ENCODE measurements at regions not wholly inside any gene's neighbourhood (a gene's known extent, or its start where the extent isn't known, plus 50 kb on each side); places are given as distances from the start of the nearest gene placed in this dataset.
A peak's percentile ranks its signal among the peaks of the same experiment; 100 is the strongest.

DNA sequence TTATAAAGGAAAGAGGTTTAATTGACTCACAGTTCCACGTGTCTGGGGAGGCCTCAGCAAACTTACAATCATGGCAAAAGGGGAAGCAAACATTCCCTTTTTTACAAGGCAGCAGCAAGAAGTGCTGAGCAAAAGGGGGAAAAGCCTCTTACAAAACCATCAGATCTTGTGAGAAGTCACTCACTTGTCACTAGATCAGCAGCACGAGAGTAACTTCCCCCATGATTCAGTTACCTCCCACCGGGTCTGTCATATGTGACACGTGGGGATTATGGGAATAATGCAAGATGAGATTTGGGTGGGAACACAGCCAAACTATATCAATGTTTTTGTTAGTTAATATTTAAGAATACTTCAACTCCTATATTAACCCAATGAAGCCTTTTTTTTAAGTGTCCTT lies 275.2 kb upstream of the CDH9 start:
- Histone ChIP-seq H3K27ac (ENCODE audit: insufficient read depth, low read length) (no peak overlapping the region), H3K9me3 (ENCODE audit: control insufficient read depth, insufficient read depth, low read depth, low read length) (no peaks in the 10 kb centered on the region), H3K4me2 (ENCODE audit: extremely low read depth, insufficient read depth, low read length) (no peak overlapping the region), H3K4me3 (replicated peaks in 1 of 4; ENCODE audit: control extremely low read depth in 1 of 4, insufficient read depth in 1 of 4, low read depth in 3 of 4, low read length in 4 of 4) (no peak overlapping the region), H2AFZ (ENCODE audit: low read length) (no peak overlapping the region), H3K79me2 (ENCODE audit: control insufficient read depth, insufficient read depth, low read length) (no peaks in the 10 kb centered on the region), H3K9ac (ENCODE audit: insufficient read depth, low read length) (no peak overlapping the region), H4K20me1 (ENCODE audit: control insufficient read depth, extremely low read depth, insufficient read depth, low read length) (no peaks in the 10 kb centered on the region), H3K4me1 (ENCODE audit: control insufficient read depth, extremely low read depth, insufficient read depth, low read length) (no peaks in the 10 kb centered on the region), H3K27me3 (ENCODE audit: control insufficient read depth, insufficient read depth, low read length) (no peaks in the 10 kb centered on the region), H3K36me3 (ENCODE audit: control insufficient read depth, insufficient read depth, low read length) (no peaks in the 10 kb centered on the region)
- TF ChIP-seq CTCF (conservative IDR thresholded peaks at IDR 0.05 in 1 of 2, IDR thresholded peaks at IDR 0.05 in 1 of 2; ENCODE audit: low read depth in 1 of 2, low read length in 2 of 2) (no peak), EZH2 (IDR thresholded peaks at IDR 0.05; ENCODE audit: low read length, missing control alignments) (no peak)
- DNase-seq (ENCODE audit: low read depth in 2 of 2) = no peak

DNA sequence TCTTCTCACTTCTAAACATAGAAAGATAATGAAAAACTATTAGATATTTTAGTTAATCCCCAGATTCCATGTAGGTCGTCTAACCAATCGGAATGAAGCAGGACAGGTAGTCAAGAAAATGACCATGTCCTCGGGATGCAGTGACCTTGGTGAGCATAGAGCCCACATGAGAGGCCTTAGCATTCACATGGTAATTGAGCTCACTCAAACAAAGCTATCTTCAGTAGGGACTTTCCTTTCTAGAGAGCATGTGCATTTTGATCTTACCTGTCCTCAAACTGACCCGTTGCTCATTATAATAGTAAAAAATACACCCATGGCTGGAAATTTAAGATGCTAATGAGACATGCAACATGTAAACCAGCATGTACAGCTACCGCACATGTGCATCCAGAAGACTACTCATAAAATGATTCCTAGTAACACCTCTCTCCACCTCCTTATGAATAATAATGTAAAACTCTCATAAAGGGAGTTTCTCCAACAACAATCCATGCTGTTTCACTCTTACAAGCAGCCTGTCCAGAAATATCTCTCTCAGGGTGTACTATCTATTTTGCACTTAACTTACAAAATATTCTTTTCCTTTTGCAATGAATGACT lies 274.0 kb upstream of the CDH9 start:
- H3K4me3 ChIP-seq (replicated peaks in 1 of 4; ENCODE audit: control extremely low read depth in 1 of 4, insufficient read depth in 1 of 4, low read depth in 3 of 4, low read length in 4 of 4) = no peak overlapping the region
- no peaks in the 10 kb centered on the region for H3K36me3 ChIP-seq (ENCODE audit: control insufficient read depth, insufficient read depth, low read length)
- TF ChIP-seq CTCF (conservative IDR thresholded peaks at IDR 0.05 in 1 of 2, IDR thresholded peaks at IDR 0.05 in 1 of 2; ENCODE audit: low read depth in 1 of 2, low read length in 2 of 2) (no peak), EZH2 (IDR thresholded peaks at IDR 0.05; ENCODE audit: low read length, missing control alignments) (no peak)
- no peaks in the 10 kb centered on the region for H3K9me3 ChIP-seq (ENCODE audit: control insufficient read depth, insufficient read depth, low read depth, low read length)
- no peak overlapping the region for H3K4me2 ChIP-seq (ENCODE audit: extremely low read depth, insufficient read depth, low read length)
- no peak for DNase-seq (ENCODE audit: low read depth in 2 of 2)
- no peaks in the 10 kb centered on the region for H3K4me1 ChIP-seq (ENCODE audit: control insufficient read depth, extremely low read depth, insufficient read depth, low read length)
- H3K27me3 ChIP-seq (ENCODE audit: control insufficient read depth, insufficient read depth, low read length) = no peaks in the 10 kb centered on the region
- no peak overlapping the region for H3K9ac ChIP-seq (ENCODE audit: insufficient read depth, low read length)
- H4K20me1 ChIP-seq (ENCODE audit: control insufficient read depth, extremely low read depth, insufficient read depth, low read length) = no peaks in the 10 kb centered on the region
- H3K27ac ChIP-seq (ENCODE audit: insufficient read depth, low read length) = no peak overlapping the region
- no peaks in the 10 kb centered on the region for H3K79me2 ChIP-seq (ENCODE audit: control insufficient read depth, insufficient read depth, low read length)
- no peak overlapping the region for H2AFZ ChIP-seq (ENCODE audit: low read length)

- H3K9me3 ChIP-seq (ENCODE audit: control insufficient read depth, insufficient read depth, low read depth, low read length) = no peaks in the 10 kb centered on the region
- H4K20me1 ChIP-seq (ENCODE audit: control insufficient read depth, extremely low read depth, insufficient read depth, low read length) = no peaks in the 10 kb centered on the region
- H3K4me2 ChIP-seq (ENCODE audit: extremely low read depth, insufficient read depth, low read length) = no peak overlapping the region
- TF ChIP-seq CTCF (conservative IDR thresholded peaks at IDR 0.05 in 1 of 2, IDR thresholded peaks at IDR 0.05 in 1 of 2; ENCODE audit: low read depth in 1 of 2, low read length in 2 of 2) (no peak), EZH2 (IDR thresholded peaks at IDR 0.05; ENCODE audit: low read length, missing control alignments) (no peak)
- no peak overlapping the region for H3K9ac ChIP-seq (ENCODE audit: insufficient read depth, low read length)
- no peaks in the 10 kb centered on the region for H3K79me2 ChIP-seq (ENCODE audit: control insufficient read depth, insufficient read depth, low read length)
- no peaks in the 10 kb centered on the region for H3K4me1 ChIP-seq (ENCODE audit: control insufficient read depth, extremely low read depth, insufficient read depth, low read length)
- no peak overlapping the region for H2AFZ ChIP-seq (ENCODE audit: low read length)
- no peak overlapping the region for H3K27ac ChIP-seq (ENCODE audit: insufficient read depth, low read length)
- H3K4me3 ChIP-seq (replicated peaks in 1 of 4; ENCODE audit: control extremely low read depth in 1 of 4, insufficient read depth in 1 of 4, low read depth in 3 of 4, low read length in 4 of 4) = no peak overlapping the region
- peak; percentile 4 to 61 for DNase-seq (ENCODE audit: low read depth in 2 of 2)
- no peaks in the 10 kb centered on the region for H3K36me3 ChIP-seq (ENCODE audit: control insufficient read depth, insufficient read depth, low read length)
- H3K27me3 ChIP-seq (ENCODE audit: control insufficient read depth, insufficient read depth, low read length) = no peaks in the 10 kb centered on the region
Observed at GRCh38 chr5:27311544-27311943, 273.2 kb upstream of the CDH9 start.

Data from fibroblast of lung (primary cell).